B cell (primary cell): ENCODE measurements at regions not wholly inside any gene's neighbourhood (a gene's known extent, or its start where the extent isn't known, plus 50 kb on each side); places are given as distances from the start of the nearest gene placed in this dataset.

Experiments used
- ATAC-seq: fragments of 200-7000 bp; cut with Tn5 transposase; one replicate; pipeline ENCODE4 v1.10.0; 2021; ENCODE audit warnings: low read depth, mild to moderate bottlenecking, moderate number of reproducible peaks, moderate library complexity
- CTCF ChIA-PET: fragments of 350-600 bp; sonication (Branson Sonifier 250); formaldehyde crosslinking; loops from one replicate; lab custom pipeline; 2021; ENCODE audit warnings: antibody characterized with exemption, inconsistent platforms; lab: Charles Lee
- POLR2A ChIA-PET: fragments of 350-600 bp; sonication (Branson Sonifier 250); formaldehyde crosslinking; loops from one replicate; lab custom pipeline; 2021; ENCODE audit warnings: antibody characterized with exemption; lab: Charles Lee
- DNase-seq: peaks from one replicate; pipeline ENCODE4 v3.0.0; 2013
- H2AFZ ChIP-seq: 2 replicates; pipeline ENCODE4 v1.6.1; 2012; ENCODE audit warnings: mild to moderate bottlenecking, low read depth, low read length; ENCODE audit not compliant: insufficient read depth, poor library complexity, severe bottlenecking
- H3K27ac ChIP-seq, 2 donors: 1 replicate in 1 of 2; 2 replicates in 1 of 2; pipeline ENCODE4 v1.5.1; 2012 to 2013; ENCODE audit warnings: low read length in 2 of 2, mild to moderate bottlenecking in 2 of 2, moderate library complexity in 1 of 2
- H3K27me3 ChIP-seq, 4 experiments: fragments of 200-600 bp in 1 of 4; sonication (generic) in 1 of 4; replicated peaks in 1 of 4; 1 replicate in 2 of 4; 2 replicates in 2 of 4; pipeline versions ENCODE4 v1.6.1 to v1.7.0; 2013 to 2016; ENCODE audit warnings: low read length in 3 of 4, mild to moderate bottlenecking in 2 of 4, mixed read lengths in 1 of 4, moderate library complexity in 1 of 4; ENCODE audit not compliant: insufficient read depth in 4 of 4, control insufficient read depth in 3 of 4; ENCODE audit errors: control extremely low read depth in 1 of 4
- H3K36me3 ChIP-seq, 2 experiments: replicated peaks in 1 of 2; 1 replicate in 1 of 2; 2 replicates in 1 of 2; pipeline versions ENCODE4 v1.6.1 to v1.7.1; 2013; ENCODE audit warnings: low read length in 1 of 2; ENCODE audit not compliant: insufficient read depth in 2 of 2, control insufficient read depth in 1 of 2; ENCODE audit errors: control extremely low read depth in 1 of 2, extremely low read depth in 1 of 2
- H3K4me1 ChIP-seq, 2 donors: fragments of 200-600 bp in 1 of 2; sonication (generic) in 1 of 2; 1 replicate in 1 of 2; 2 replicates in 1 of 2; pipeline versions ENCODE4 v1.5.1 to v1.6.1; 2013 to 2017; ENCODE audit warnings: low read length in 2 of 2; ENCODE audit not compliant: control insufficient read depth in 2 of 2, insufficient read depth in 2 of 2
- H3K4me2 ChIP-seq: replicated peaks from 2 replicates; pipeline ENCODE3; 2012; ENCODE audit warnings: mild to moderate bottlenecking, low read depth, low read length; ENCODE audit not compliant: poor library complexity, severe bottlenecking
- H3K4me3 ChIP-seq, 5 experiments: fragments of 200-600 bp in 1 of 5; sonication (generic) in 1 of 5; 1 replicate in 3 of 5; 2 replicates in 2 of 5; pipeline versions ENCODE4 v1.5.1 to v1.7.0; 2011 to 2016; ENCODE audit warnings: low read length in 4 of 5, mild to moderate bottlenecking in 4 of 5, low read depth in 2 of 5, control low read depth in 1 of 5, moderate library complexity in 1 of 5; ENCODE audit not compliant: insufficient read depth in 1 of 5; ENCODE audit errors: control extremely low read depth in 1 of 5, extremely low read depth in 1 of 5
- H3K79me2 ChIP-seq: fragments of 200-600 bp; sonication (generic); one replicate; pipeline ENCODE4 v1.6.0; 2016; ENCODE audit warnings: low read length; ENCODE audit not compliant: control insufficient read depth, insufficient read depth
- H3K9ac ChIP-seq: fragments of 200-600 bp; sonication (generic); 2 replicates; pipeline ENCODE4 v1.6.1; 2017; ENCODE audit warnings: mild to moderate bottlenecking, low read length, moderate library complexity
- H3K9me3 ChIP-seq, 3 donors: one replicate each; pipeline versions ENCODE4 v1.6.1 to v1.7.1; 2013; ENCODE audit warnings: low read length in 2 of 3; ENCODE audit not compliant: control insufficient read depth in 2 of 3, insufficient read depth in 1 of 3; ENCODE audit errors: control extremely low read depth in 1 of 3
- H4K20me1 ChIP-seq: 2 replicates; pipeline ENCODE4 v1.6.0; 2012; ENCODE audit warnings: mild to moderate bottlenecking, low read length; ENCODE audit not compliant: insufficient read depth, control insufficient read depth, poor library complexity, severe bottlenecking
- H3K27ac Mint-ChIP-seq: one replicate; pipeline ENCODE4 v1.8.0; 2021; ENCODE audit warnings: mixed read lengths
- H3K27me3 Mint-ChIP-seq: one replicate; pipeline ENCODE4 v1.8.0; 2021; ENCODE audit warnings: mixed read lengths
- H3K4me1 Mint-ChIP-seq: one replicate; pipeline ENCODE4 v1.8.0; 2021; ENCODE audit warnings: mixed read lengths
- H3K4me3 Mint-ChIP-seq: one replicate; pipeline ENCODE4 v1.8.0; 2021; ENCODE audit warnings: mixed read lengths
- H3K9me3 Mint-ChIP-seq: one replicate; pipeline ENCODE4 v1.8.0; 2022; ENCODE audit warnings: mixed read lengths; ENCODE audit not compliant: insufficient read depth
- CTCF ChIP-seq: fragments of 200-600 bp; IDR thresholded peaks from one replicate; pipeline ENCODE4 v1.8.0; 2022; ENCODE audit warnings: antibody characterized with exemption, mild to moderate bottlenecking
- EZH2 ChIP-seq: IDR thresholded peaks from 2 replicates; pipeline ENCODE4 v1.6.1; 2012; ENCODE audit warnings: borderline replicate concordance, low read depth, mild to moderate bottlenecking, moderate library complexity, low read length; ENCODE audit not compliant: insufficient read depth, poor library complexity, severe bottlenecking
- whole genome bisulfite sequencing: methylation state at CpG from one replicate; pipeline ENCODE4 v1.1.5; 2013; ENCODE audit warnings: missing lambda C conversion rate; ENCODE audit not compliant: insufficient coverage; 5-methylcytosine and 5-hydroxymethylcytosine counted together
- intact Hi-C: fragments of 100-400 bp; cut with micrococcal nuclease; formaldehyde crosslinking; loops from one replicate; pipeline ENCODE4 v1.10.0; 2022

GRCh38 chr14:85293612-85294234 is 236.2 kb upstream of the FLRT2 start:
- Histone ChIP-seq H3K27me3 (no peaks in the 10 kb centered on the region), H3K27ac (no peak overlapping the region), H2AFZ (no peak overlapping the region), H3K9ac (no peak overlapping the region), H3K79me2 (no peaks in the 10 kb centered on the region), H3K4me2 (no peak overlapping the region), H3K36me3 (no peaks in the 10 kb centered on the region), H3K4me3 (no peak overlapping the region), H3K9me3 (peaks cover 0 to 3% (median 0%) of the 10 kb centered on the region in 3 donors), H4K20me1 (no peaks in the 10 kb centered on the region), H3K4me1 (no peaks in the 10 kb centered on the region)
- WGBS: no CpG with 5 or more reads among the region's 6 CpGs
- CTCF ChIA-PET: no interaction called here
- TF ChIP-seq EZH2: no peak
- no peak for TF ChIP-seq CTCF
- peaks cover 3% of the 10 kb centered on the region for H3K9me3 Mint-ChIP-seq
- no peaks in the 10 kb centered on the region for H3K27me3 Mint-ChIP-seq
- POLR2A ChIA-PET: no interaction called here
- ATAC-seq (no peak), DNase-seq (no peak)
- intact Hi-C loops: no loop called here
- no peak overlapping the region for H3K4me3 Mint-ChIP-seq
- no peaks in the 10 kb centered on the region for H3K4me1 Mint-ChIP-seq
- no peak overlapping the region for H3K27ac Mint-ChIP-seq

- WGBS: no CpG with 5 or more reads among the region's 1 CpG
- Histone ChIP-seq H3K4me3 (no peak overlapping the region), H3K27ac (no peak overlapping the region), H3K9me3 (peaks cover 0 to 3% (median 0%) of the 10 kb centered on the region in 3 donors), H3K36me3 (no peaks in the 10 kb centered on the region), H3K4me1 (no peaks in the 10 kb centered on the region), H3K9ac (no peak overlapping the region), H3K27me3 (no peaks in the 10 kb centered on the region), H2AFZ (no peak overlapping the region), H3K79me2 (no peaks in the 10 kb centered on the region), H3K4me2 (no peak overlapping the region), H4K20me1 (no peaks in the 10 kb centered on the region)
- no peak for ATAC-seq
- Mint-ChIP-seq H3K27ac (no peak overlapping the region), H3K27me3 (no peaks in the 10 kb centered on the region), H3K4me3 (no peak overlapping the region), H3K4me1 (no peaks in the 10 kb centered on the region), H3K9me3 (peaks cover 3% of the 10 kb centered on the region)
- intact Hi-C loops: no loop called here
- TF ChIP-seq EZH2: no peak
- no peak for TF ChIP-seq CTCF
- no peak for DNase-seq
- CTCF ChIA-PET: no interaction called here
- POLR2A ChIA-PET: no interaction called here
Measured at GRCh38 chr14:85295318-85295717, 234.6 kb upstream of the FLRT2 start.
